GM12878 (cell line): ENCODE measurements at regions not wholly inside any gene's neighbourhood (a gene's known extent, or its start where the extent isn't known, plus 50 kb on each side); places are given as distances from the start of the nearest gene placed in this dataset.

Source experiments
- FOS ChIP-seq: IDR thresholded peaks from 3 replicates; pipeline ENCODE4 v1.6.1; 2011; ENCODE audit warnings: borderline replicate concordance; ENCODE audit not compliant: insufficient read length; ENCODE audit errors: extremely low read depth
- FOXM1 ChIP-seq: IDR thresholded peaks from 2 replicates; pipeline ENCODE4 v1.6.1; 2012; ENCODE audit warnings: low read depth, mild to moderate bottlenecking, inconsistent platforms, low read length, moderate library complexity
- MXI1 ChIP-seq: fragments of 150-350 bp; IDR thresholded peaks from 2 replicates; pipeline ENCODE4 v1.6.1; 2011; ENCODE audit warnings: low read depth, mild to moderate bottlenecking, inconsistent platforms, low read length, improper control_type of control experiment
- POLR2A ChIP-seq: IDR thresholded peaks from 2 replicates; pipeline ENCODE4 v1.6.1; 2011; ENCODE audit warnings: low read depth, mild to moderate bottlenecking, low read length
- RAD21 ChIP-seq: IDR thresholded peaks from 2 replicates; pipeline ENCODE4 v1.6.1; 2011; ENCODE audit warnings: mild to moderate bottlenecking, low read depth, low read length, moderate library complexity; ENCODE audit not compliant: insufficient read depth
- SMC3 ChIP-seq: IDR thresholded peaks from 2 replicates; pipeline ENCODE4 v1.6.1; 2011; ENCODE audit warnings: low read length, improper control_type of control experiment, borderline replicate concordance
- SPI1 ChIP-seq: IDR thresholded peaks from 2 replicates; pipeline ENCODE4 v1.6.1; 2011; ENCODE audit warnings: low read depth, mild to moderate bottlenecking, low read length, moderate library complexity, borderline replicate concordance; ENCODE audit not compliant: insufficient read depth
- TF ChIP-seq, protein P1 (sequence below): IDR thresholded peaks from 2 replicates; pipeline ENCODE4 v1.6.1; 2012; ENCODE audit warnings: mild to moderate bottlenecking, low read depth, low read length
- TF ChIP-seq, protein P2 (sequence below), 3 experiments: IDR thresholded peaks in 2 of 3; conservative IDR thresholded peaks in 1 of 3; 2 replicates each; pipeline ENCODE4 v1.5.1; 2011; ENCODE audit warnings: low read depth in 3 of 3, low read length in 3 of 3, mild to moderate bottlenecking in 3 of 3, control low read depth in 2 of 3, moderate library complexity in 2 of 3, inconsistent platforms in 1 of 3, mixed read lengths in 1 of 3; ENCODE audit not compliant: control insufficient read depth in 2 of 3, insufficient read depth in 1 of 3; ENCODE audit errors: extremely low read depth in 1 of 3
- TF ChIP-seq, protein P3 (sequence below): IDR thresholded peaks from 2 replicates; pipeline ENCODE4 v1.6.1; 2012; ENCODE audit warnings: low read depth, low read length, improper control_type of control experiment

DNA sequence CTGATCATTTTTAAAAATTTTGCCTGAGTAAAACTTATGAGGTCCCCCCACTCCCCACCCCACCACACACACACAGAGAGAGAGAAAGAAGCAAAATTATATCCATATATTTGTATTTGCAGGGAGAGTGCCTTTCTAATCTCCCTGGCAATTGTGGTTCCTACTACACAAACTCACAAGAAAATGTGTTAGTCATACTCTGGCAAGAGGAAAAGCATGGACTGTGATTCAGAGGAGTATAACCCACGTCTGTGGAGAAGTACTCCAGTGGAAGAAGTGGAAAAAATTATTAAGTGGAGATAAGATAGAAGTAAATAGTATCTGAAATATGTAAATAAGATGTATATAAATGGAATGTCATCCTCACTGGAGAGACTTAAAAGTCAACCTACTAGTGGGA lies 114.0 kb downstream of the DSEL start:
- no peak for TF ChIP-seq SPI1
- TF ChIP-seq FOS = no peak
- TF ChIP-seq, protein P1, sequence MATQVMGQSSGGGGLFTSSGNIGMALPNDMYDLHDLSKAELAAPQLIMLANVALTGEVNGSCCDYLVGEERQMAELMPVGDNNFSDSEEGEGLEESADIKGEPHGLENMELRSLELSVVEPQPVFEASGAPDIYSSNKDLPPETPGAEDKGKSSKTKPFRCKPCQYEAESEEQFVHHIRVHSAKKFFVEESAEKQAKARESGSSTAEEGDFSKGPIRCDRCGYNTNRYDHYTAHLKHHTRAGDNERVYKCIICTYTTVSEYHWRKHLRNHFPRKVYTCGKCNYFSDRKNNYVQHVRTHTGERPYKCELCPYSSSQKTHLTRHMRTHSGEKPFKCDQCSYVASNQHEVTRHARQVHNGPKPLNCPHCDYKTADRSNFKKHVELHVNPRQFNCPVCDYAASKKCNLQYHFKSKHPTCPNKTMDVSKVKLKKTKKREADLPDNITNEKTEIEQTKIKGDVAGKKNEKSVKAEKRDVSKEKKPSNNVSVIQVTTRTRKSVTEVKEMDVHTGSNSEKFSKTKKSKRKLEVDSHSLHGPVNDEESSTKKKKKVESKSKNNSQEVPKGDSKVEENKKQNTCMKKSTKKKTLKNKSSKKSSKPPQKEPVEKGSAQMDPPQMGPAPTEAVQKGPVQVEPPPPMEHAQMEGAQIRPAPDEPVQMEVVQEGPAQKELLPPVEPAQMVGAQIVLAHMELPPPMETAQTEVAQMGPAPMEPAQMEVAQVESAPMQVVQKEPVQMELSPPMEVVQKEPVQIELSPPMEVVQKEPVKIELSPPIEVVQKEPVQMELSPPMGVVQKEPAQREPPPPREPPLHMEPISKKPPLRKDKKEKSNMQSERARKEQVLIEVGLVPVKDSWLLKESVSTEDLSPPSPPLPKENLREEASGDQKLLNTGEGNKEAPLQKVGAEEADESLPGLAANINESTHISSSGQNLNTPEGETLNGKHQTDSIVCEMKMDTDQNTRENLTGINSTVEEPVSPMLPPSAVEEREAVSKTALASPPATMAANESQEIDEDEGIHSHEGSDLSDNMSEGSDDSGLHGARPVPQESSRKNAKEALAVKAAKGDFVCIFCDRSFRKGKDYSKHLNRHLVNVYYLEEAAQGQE = no peak
- TF ChIP-seq RAD21 = no peak
- TF ChIP-seq SMC3 = no peak
- TF ChIP-seq, protein P2, sequence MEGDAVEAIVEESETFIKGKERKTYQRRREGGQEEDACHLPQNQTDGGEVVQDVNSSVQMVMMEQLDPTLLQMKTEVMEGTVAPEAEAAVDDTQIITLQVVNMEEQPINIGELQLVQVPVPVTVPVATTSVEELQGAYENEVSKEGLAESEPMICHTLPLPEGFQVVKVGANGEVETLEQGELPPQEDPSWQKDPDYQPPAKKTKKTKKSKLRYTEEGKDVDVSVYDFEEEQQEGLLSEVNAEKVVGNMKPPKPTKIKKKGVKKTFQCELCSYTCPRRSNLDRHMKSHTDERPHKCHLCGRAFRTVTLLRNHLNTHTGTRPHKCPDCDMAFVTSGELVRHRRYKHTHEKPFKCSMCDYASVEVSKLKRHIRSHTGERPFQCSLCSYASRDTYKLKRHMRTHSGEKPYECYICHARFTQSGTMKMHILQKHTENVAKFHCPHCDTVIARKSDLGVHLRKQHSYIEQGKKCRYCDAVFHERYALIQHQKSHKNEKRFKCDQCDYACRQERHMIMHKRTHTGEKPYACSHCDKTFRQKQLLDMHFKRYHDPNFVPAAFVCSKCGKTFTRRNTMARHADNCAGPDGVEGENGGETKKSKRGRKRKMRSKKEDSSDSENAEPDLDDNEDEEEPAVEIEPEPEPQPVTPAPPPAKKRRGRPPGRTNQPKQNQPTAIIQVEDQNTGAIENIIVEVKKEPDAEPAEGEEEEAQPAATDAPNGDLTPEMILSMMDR (IDR thresholded peaks at IDR 0.05 in 2 of 3, conservative IDR thresholded peaks at IDR 0.05 in 1 of 3; ENCODE audit: control insufficient read depth in 2 of 3, extremely low read depth in 1 of 3, insufficient read depth in 1 of 3, low read depth in 3 of 3, low read length in 3 of 3) = no peak
- TF ChIP-seq POLR2A = no peak
- TF ChIP-seq, protein P3, sequence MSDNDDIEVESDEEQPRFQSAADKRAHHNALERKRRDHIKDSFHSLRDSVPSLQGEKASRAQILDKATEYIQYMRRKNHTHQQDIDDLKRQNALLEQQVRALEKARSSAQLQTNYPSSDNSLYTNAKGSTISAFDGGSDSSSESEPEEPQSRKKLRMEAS = no peak
- TF ChIP-seq FOXM1 = no peak
- TF ChIP-seq MXI1 = no peak
